ENCODE measurements at regions not wholly inside any gene's neighbourhood (a gene's known extent, or its start where the extent isn't known, plus 50 kb on each side); places are given as distances from the start of the nearest gene placed in this dataset.

DNA sequence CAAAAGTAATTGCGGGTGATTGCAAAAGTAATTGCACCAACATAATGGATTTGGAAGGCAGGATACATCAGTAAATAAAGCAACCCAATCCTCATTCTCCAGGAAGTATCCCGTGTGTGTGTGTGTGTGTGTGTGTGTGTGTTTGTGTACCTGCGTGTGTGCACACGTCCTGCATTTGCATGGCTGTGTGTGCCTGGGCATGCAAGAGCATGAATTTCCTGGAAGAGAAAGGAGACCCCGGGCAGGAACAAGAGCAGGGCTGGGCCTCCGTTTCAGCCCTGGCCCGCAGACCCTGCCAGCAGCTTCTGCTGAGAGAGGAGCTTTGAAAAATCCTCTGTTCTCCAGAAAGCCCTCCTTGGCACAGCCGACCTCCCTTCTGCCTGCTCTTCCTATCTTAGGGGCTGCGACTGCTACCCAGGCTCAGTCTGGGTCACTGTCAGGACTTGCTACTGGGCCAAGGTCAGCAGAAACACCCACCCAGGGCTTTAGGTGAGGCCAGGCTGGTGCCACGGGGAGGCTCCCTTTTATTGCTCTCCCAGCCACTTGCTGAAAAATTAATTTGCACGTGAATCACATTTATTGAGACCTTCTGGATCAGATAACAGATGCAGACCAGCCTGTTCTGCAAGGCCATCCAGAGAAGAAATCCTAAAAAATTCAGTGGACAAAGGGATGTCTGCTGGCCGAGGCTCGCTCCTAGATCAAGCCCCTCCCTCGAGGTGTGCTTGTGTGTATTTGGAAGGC, 258.3 kb downstream of the ZNF536 start:
- intact Hi-C loops (cut with DNase I): no loop called here
- H3K36me3 ChIP-seq: no peaks in the 10 kb centered on the region
- H3K27ac ChIP-seq: no peak overlapping the region
- H3K4me3 ChIP-seq: no peak overlapping the region
- H3K27me3 ChIP-seq: no peaks in the 10 kb centered on the region
- peaks cover 0 to 8% (median 0%) of the 10 kb centered on the region in 3 donors for H3K4me1 ChIP-seq
- DNase-seq: no peak
- TF ChIP-seq POLR2A (IDR thresholded peaks at IDR 0.05): no peak
- TF ChIP-seq, protein P1, sequence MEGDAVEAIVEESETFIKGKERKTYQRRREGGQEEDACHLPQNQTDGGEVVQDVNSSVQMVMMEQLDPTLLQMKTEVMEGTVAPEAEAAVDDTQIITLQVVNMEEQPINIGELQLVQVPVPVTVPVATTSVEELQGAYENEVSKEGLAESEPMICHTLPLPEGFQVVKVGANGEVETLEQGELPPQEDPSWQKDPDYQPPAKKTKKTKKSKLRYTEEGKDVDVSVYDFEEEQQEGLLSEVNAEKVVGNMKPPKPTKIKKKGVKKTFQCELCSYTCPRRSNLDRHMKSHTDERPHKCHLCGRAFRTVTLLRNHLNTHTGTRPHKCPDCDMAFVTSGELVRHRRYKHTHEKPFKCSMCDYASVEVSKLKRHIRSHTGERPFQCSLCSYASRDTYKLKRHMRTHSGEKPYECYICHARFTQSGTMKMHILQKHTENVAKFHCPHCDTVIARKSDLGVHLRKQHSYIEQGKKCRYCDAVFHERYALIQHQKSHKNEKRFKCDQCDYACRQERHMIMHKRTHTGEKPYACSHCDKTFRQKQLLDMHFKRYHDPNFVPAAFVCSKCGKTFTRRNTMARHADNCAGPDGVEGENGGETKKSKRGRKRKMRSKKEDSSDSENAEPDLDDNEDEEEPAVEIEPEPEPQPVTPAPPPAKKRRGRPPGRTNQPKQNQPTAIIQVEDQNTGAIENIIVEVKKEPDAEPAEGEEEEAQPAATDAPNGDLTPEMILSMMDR (IDR thresholded peaks at IDR 0.05): no peak
- H3K9me3 ChIP-seq: no peaks in the 10 kb centered on the region
- 31 to 53% methylated on average over 8 to 13 of the region's 14 CpGs for WGBS, 2 donors

DNA sequence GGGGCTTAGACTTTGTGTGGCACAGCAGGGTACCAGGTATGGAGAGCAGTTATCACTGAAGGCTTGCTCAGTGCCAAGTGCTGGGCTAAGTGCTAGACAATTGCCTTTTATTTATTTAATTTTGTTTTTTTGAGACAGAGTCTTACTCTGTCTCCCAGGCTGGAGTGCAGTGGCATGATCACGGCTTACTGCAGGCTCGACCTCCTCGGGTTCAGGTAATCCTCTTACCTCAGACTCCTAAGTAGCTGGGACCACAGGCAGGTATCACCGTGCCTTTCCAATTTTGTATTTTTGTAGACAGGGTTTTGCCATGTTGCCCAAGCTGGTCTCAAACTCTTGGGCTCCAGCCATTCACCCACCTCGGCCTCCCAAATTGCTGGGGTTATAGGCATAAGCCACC, 256.9 kb downstream of the ZNF536 start:
- Histone ChIP-seq H3K36me3 (no peaks in the 10 kb centered on the region), H3K4me3 (no peak overlapping the region), H3K4me1 (peaks cover 0 to 8% (median 0%) of the 10 kb centered on the region in 3 donors), H3K9me3 (peaks cover 0 to 3% (median 0%) of the 10 kb centered on the region in 3 donors), H3K27ac (no peak overlapping the region), H3K27me3 (no peaks in the 10 kb centered on the region)
- 70 to 84% methylated on average over 5 of the region's 5 CpGs for WGBS, 2 donors
- intact Hi-C loops (cut with DNase I): no loop called here
- TF ChIP-seq POLR2A (IDR thresholded peaks at IDR 0.05): no peak
- TF ChIP-seq, protein P1 (IDR thresholded peaks at IDR 0.05): no peak
- DNase-seq: no peak

DNA sequence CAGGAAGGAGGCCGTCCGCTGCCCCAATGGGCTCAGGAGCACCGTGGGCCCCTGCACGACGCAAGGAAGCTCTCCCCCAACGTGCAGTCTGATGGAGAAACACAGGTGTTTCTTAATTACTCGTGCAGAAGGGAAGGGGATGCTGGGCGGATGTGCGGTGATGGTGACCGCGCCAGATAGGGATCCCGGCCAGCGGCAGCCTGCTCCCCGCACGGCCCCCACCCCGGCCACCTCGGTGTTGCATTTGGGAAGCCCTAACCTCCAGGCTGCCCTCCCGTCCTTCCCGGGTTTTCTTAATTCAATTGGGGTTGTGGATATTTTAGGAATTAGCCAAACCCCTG, 254.4 kb downstream of the ZNF536 start:
- no peak for DNase-seq
- no peak overlapping the region for H3K4me3 ChIP-seq
- peaks cover 0 to 14% (median 0%) of the 10 kb centered on the region in 3 donors for H3K9me3 ChIP-seq
- TF ChIP-seq, protein P1 (IDR thresholded peaks at IDR 0.05): no peak
- TF ChIP-seq POLR2A (IDR thresholded peaks at IDR 0.05): no peak
- H3K27me3 ChIP-seq: no peaks in the 10 kb centered on the region
- no peaks in the 10 kb centered on the region for H3K36me3 ChIP-seq
- 80 to 86% methylated on average over 3 to 17 of the region's 19 CpGs for WGBS, 2 donors
- intact Hi-C loops (cut with DNase I): no loop called here
- H3K27ac ChIP-seq: no peak overlapping the region
- H3K4me1 ChIP-seq: peaks cover 0 to 8% (median 0%) of the 10 kb centered on the region in 3 donors

DNA sequence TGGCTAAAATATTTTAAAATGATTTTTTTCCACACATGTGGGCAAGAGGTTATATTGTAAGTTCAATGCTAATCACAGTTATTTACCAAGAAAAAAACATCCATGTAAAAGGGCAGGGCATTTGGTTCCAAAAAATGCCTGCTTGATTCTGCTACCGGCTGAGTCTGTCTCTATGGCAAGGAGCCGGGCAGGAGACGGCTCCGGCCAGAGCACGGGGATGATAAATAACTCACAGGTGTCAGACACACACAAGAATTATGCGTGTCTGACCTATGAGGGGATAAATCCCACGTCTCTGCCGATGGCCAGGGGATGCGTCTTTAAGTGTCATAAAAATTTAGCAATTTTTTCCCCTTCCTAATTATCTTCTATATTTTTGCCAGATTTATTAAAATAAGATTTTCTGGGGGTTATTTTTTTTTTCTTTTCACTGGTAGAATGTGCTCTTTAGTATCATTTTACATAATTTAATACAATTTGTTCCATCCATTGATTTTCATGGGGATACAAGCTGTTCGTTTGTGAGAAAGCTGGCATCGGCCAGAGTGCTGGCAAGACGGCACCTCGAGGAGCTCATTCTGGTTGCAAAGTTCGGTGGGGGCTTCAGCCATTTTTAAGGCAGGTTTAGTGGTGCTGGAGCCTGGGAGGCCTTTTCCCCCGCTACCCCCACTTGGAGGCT, 253.9 kb downstream of the ZNF536 start:
- H3K9me3 ChIP-seq: peaks cover 0 to 14% (median 0%) of the 10 kb centered on the region in 3 donors
- WGBS, 2 donors: 83 to 88% methylated on average over 14 to 15 of the region's 15 CpGs
- intact Hi-C loops (cut with DNase I): no loop called here
- no peak overlapping the region for H3K4me3 ChIP-seq
- no peak for DNase-seq
- H3K4me1 ChIP-seq: peaks cover 0 to 8% (median 0%) of the 10 kb centered on the region in 3 donors
- H3K36me3 ChIP-seq: no peaks in the 10 kb centered on the region
- TF ChIP-seq, protein P1 (IDR thresholded peaks at IDR 0.05): no peak
- no peak for TF ChIP-seq POLR2A (IDR thresholded peaks at IDR 0.05)
- no peak overlapping the region for H3K27ac ChIP-seq
- no peaks in the 10 kb centered on the region for H3K27me3 ChIP-seq

- intact Hi-C loops (cut with DNase I): no loop called here
Measured at GRCh38 chr19:30622276-30622675, 250.1 kb downstream of the ZNF536 start.

More at GRCh38 chr19:30622276-30622675, 250.1 kb downstream of the ZNF536 start:
- no peak overlapping the region for H3K27ac ChIP-seq
- H3K27me3 ChIP-seq: no peaks in the 10 kb centered on the region
- DNase-seq: no peak
- TF ChIP-seq, protein P1 (IDR thresholded peaks at IDR 0.05): no peak
- no peak for TF ChIP-seq POLR2A (IDR thresholded peaks at IDR 0.05)
- no peaks in the 10 kb centered on the region for H3K4me1 ChIP-seq
- WGBS, 2 donors: 88 to 90% methylated on average over 5 of the region's 5 CpGs
- peaks cover 0 to 14% (median 0%) of the 10 kb centered on the region in 3 donors for H3K9me3 ChIP-seq
- no peaks in the 10 kb centered on the region for H3K36me3 ChIP-seq
- H3K4me3 ChIP-seq: no peak overlapping the region
